GM18519 (cell line): ENCODE measurements at regions not wholly inside any gene's neighbourhood (a gene's known extent, or its start where the extent isn't known, plus 50 kb on each side); places are given as distances from the start of the nearest gene placed in this dataset.
A peak's percentile ranks its signal among the peaks of the same experiment; 100 is the strongest.

Source experiments
- ATAC-seq: cut with Tn5 transposase; IDR thresholded peaks from one replicate; pipeline ENCODE4 v1.9.1; 2021; ENCODE audit warnings: mild to moderate bottlenecking, moderate library complexity; ENCODE audit not compliant: unreplicated experiment, low FRiP score

- no peak for ATAC-seq
These were observed 82.4 kb upstream of the ZIC3 start for GRCh38 chrX:137483554-137483953.

DNA sequence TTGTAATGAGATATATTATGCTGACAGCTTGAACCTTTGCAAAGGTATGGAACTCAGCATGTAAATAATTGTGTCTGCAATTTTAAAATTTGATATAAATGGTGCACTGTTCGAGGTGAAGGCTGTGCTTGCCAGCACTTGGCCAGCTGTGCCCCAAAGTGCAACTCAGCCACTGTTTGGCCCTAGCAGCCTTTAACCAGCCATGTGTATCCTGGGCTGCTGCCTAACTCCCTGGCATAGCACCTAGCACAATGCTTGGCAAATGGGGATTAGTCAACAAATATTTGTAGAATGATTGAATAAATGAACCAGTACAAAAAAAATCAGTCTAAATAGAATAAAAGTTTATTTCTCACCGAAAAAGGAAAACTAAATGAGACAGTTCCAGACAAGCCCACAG lies 83.8 kb upstream of the ZIC3 start:
- no peak for ATAC-seq

- no peak for ATAC-seq
These were observed 86.5 kb upstream of the ZIC3 start for GRCh38 chrX:137479386-137479785.

DNA sequence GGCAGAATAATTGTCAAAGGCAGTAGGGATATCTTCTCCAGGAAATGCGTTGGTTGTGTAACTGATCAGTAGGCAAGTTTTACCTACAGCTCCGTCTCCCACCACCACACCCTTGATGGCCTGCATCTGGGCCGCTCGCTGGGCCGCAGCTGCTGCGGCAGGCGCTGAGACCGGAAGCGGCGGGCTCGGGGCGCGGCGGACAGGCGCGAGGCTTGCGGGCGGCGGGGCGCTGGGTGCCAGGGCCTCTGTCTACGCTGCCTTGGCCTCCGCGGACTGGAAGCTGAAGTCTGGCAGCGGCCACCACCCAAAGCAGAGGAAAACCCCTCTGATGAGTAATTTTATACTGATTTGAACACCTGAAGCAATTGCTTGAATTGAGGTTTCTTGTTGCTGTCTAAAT lies 124.2 kb upstream of the ZIC3 start:
- no peak for ATAC-seq

DNA sequence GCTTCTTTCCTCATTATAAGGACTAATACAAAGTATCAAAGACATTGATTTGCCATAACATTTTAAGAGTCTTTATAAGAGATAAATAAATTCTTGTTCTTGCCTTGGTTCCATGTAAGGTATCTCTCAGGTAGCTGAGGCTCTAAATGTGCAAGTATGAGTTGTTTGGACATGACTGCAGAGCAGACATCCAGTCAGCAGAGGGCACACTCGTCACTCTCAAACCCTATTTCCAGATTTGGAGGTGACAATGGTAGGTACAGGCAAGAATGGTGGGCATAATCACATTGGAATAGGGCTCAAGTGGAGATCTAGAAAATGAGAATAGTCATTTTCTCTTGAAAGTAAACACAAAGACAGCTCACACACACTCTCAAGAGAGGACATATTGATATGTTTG lies 133.3 kb upstream of the ZIC3 start:
- ATAC-seq = peak; percentile 81

- ATAC-seq = no peak
These were observed 134.0 kb upstream of the ZIC3 start for GRCh38 chrX:137431693-137432488.

GRCh38 chrX:137430984-137431475 lies 134.9 kb upstream of the ZIC3 start:
- ATAC-seq = no peak

DNA sequence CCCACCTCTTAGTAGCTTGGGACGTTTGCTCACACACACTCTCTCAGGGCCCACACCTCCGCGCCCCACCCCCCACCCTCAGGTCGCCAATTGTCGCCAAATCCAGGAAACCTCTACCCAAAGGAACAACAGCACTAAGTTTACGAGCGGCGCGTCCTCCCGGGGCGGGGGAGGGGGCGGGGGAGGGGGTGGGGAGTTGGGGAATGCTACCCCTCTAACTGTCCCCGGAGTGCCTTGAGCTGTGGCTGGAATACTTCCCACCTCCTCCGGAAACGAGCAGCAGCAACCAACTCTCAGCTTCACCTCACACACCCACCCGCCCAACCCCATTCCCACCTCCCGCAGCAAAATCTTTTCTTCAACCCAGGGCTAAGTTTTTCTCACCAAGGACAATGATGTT lies 135.6 kb upstream of the ZIC3 start:
- ATAC-seq = no peak

DNA sequence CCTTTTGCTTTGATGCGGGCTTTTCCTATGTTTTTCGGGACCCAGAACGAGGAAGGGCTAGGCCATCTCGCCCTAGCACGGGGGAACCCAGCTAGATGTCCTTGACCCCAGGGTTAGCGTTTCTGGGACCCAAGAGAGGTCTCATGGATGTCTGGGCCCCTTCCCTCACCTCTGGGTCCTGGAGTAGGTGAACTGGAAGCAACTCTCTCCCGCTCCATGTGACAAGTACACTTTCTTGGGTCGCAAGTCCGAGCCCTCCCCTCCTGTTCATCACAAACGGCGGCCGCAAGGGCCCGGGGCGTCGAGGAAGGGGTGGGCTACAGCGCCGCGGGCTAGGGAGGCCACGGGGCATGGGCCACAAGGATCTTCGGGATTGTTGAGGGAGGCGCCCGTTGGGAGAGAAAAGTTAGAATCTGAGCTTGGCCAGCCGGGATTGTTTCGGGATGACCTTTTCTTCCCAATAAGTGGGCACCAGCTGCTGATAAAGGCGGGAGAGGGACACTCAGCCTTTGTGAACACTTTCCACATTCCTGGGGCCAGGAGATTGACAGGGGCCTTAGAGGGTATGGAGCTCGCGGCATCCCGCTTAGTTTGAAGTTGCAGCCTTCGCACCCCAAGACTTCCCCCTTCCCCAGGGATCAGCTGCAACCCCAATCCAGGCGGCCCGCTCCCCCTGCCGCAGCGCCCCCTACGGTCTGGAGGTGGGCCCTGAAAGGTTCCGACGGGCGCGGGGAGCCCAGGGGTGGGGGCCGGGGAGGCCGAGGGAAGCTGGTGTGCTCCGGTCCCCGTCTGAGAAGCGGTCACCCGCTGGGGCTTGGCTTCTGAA lies 136.9 kb upstream of the ZIC3 start:
- no peak for ATAC-seq

DNA sequence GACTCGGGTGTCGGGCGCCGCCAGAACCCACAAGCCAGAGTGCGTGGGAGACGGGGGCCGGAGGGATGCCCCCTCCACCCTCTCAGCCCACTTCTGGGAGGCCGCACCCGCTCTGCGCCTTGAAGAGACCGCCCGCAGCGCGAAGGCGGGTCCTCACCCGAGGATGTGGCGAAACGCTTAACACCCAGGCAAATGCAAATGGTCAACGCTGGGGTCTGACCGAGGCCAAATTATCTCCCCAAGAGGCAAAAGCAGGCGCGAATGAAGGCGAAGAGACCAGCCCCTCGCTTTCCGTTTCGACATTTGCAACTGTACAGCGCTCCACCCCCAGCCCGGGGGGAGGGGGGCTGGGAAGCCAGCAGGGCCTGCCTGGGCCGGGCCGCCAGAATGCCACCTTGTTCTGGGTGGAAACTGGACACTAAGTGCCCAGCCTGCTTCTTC lies 137.7 kb upstream of the ZIC3 start:
- no peak for ATAC-seq

- ATAC-seq = no peak
These were observed 138.1 kb upstream of the ZIC3 start for GRCh38 chrX:137427816-137428215.

- ATAC-seq = no peak
These were observed 138.5 kb upstream of the ZIC3 start for GRCh38 chrX:137427426-137427778.

DNA sequence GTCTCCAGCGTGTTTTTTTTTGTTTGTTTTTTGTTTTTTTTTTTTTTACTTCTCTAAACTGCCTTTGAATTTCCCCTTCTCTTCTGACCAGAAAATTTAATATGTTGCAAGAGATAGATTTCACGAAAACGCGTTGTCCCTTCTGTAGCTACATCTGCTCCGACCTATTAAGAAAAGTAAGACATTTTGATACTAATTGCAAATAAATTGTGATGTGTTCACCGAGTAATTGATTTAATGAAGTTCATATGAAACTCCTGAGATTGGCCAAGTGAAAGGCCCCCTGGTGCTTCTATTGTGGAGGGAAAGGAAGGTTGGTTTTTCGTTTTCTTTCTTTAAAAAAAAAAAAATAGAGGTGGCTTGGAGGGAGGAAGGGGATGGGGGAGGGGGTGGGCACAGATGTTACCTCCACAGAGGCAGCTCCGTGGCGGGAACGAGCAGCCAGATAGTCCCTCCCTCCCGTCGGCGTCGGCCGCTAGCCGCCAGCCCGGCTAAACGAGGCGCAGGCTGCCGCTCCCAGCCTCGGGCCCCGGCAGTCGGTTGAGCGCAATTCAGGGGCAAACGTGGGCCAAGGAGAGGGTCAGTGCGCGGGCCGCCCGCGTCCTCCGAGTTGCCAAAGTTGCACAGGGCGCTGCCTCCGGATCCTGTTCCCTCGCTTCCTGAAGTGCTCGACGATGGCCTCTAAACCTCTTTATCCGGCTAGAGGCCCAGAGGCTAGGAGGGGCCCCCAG lies 139.1 kb upstream of the ZIC3 start:
- no peak for ATAC-seq

DNA sequence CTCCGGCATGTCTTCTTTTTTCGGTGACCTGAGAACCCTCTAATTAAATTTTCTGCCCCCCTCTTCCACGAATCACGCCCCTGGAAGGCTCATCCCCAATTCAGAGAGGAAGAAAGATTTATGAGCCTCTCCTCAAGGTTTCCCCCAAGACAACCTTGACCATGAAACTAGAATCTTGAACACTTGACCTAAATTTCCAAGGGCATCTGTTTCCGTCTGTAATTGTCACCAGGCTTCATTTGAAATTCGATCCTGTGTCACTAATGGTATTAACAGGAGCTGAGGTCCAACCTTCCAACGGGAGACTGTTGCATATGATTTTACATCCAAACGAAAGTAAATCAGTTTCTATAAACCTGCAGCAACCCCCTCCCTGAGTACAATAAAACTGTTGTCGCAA lies 139.9 kb upstream of the ZIC3 start:
- no peak for ATAC-seq

DNA sequence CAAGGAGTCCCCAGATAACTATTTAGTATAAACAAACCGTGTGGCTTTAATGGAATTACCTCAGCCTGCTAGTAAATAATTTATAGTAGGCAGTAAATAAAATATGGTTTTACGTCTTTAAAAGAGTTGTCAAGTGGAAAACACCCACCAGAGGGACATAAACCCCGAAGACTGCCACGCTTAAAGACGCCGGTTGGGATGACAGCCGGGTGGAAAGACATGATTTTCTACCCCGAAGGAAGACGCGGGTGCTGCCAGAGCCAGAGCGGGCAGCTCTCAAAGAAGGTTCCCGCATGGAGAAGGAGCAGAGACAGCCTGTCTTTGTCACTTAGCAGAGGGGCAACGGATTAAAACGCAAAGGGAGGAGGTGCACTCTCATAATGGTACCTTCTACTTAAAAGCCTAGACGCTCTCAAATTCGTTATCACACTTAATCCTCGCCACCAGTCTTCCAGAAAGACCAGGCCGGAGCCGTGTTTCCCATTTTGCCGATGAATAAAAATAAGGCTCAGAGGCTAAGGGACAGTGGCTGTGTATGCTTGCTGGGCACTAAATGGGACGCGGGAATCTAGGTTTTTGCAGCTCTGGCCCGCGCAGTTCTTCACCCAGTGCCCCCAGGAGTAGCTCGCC lies 140.5 kb upstream of the ZIC3 start:
- ATAC-seq = no peak

- no peak for ATAC-seq
These were observed 141.2 kb upstream of the ZIC3 start for GRCh38 chrX:137424679-137425078.

- no peak for ATAC-seq
These were observed 142.7 kb upstream of the ZIC3 start for GRCh38 chrX:137423241-137423640.

- no peak for ATAC-seq
These were observed 147.8 kb upstream of the ZIC3 start for GRCh38 chrX:137418086-137418485.

DNA sequence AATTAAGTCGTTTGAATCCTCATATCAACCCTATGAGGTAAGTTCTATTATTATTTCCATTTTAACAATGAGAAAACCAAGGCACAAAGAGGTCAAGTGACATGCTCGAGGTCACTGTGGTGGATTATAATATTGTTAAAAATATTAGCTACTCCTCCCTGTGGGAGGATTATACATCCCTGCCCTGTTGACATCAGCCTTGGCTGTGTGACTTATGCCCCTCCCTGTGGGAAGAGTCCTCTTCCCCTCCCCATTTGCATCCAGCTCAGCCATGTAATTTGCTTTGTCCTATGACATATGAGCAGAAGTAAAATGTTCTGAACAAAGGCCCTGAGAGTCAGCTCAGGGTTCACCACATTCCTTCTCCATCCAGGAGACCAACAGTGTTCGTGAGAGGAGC lies 152.7 kb upstream of the ZIC3 start:
- ATAC-seq = no peak

DNA sequence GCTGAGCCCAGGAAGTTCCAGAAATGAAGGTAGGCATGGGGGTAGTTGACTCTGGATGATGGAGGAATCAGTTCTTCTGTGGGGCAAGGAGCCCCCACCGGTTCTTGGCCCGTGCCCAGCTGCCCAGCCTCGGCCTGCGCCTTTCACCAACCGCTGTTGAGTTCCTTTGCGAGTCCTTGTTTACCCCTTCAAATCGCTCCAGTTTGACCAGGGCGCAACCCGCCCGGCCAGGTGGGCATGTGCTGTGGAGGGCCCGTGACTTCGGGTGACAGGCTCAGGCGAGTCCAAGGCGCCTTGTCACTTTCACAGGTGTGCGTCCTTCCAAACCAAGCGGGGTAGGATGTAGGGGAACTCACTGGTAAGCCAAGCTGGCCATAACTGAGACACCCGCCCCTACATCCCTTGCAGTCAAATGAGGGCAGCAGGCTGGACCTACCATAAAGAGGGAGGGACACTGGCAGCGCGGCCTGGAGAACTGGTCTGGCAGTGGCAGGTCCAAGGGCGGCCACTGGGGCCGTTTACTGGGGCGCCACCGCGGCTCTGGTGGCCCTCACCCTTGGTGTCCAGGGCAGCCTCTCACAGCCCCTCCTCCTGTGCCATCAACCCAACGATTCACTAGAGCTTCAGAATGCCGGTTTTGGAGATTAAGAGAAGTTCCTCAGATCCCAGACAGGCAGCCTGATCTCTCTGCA lies 160.3 kb upstream of the ZIC3 start:
- no peak for ATAC-seq
